GM12864 (cell line): ENCODE measurements at regions not wholly inside any gene's neighbourhood (a gene's known extent, or its start where the extent isn't known, plus 50 kb on each side); places are given as distances from the start of the nearest gene placed in this dataset.

Experiments used
- DNase-seq: peaks from one replicate; pipeline ENCODE4 v3.0.0-alpha.2; 2011; ENCODE audit warnings: low read depth
- H3K4me3 ChIP-seq: 2 replicates; pipeline ENCODE4 v1.5.1; 2011; ENCODE audit warnings: mild to moderate bottlenecking, low read depth, low read length, control low read depth
- TF ChIP-seq, protein P1 (sequence below): IDR thresholded peaks from 2 replicates; pipeline ENCODE4 v1.5.1; 2011; ENCODE audit warnings: low read depth, mild to moderate bottlenecking, moderate library complexity, low read length, control low read depth, inconsistent platforms; ENCODE audit errors: missing control alignments

DNA sequence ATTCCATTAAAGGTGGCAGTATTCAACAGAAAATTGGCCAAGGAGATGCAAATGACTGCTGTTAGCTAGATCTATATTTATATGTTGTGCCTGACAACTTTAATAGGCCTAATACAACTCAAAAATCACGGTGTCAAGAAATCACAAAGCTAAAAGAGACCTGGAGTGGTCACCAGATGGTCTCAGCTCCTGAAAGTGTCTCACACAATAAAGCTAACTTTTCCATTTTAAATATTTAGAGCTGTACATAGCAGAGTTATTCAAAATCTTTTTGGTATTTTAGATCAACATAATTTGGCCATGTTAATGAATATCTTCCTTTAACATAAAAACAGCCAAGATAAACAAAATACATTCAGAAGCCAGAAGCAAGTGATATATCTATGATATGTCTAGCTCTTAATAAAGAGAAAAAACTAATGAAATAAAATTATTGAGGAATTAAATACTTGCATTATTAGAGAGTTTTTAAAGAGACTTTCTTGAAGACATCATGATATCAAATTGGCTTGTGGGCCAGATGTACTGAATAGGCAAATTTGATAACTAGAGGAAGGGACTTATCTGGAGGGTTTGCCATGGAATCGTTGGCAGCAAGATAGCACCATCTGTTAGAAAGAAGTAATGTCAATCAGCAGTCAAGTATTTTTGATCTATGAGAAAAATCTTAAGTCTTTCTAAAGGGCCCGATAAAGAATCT, 84.9 kb upstream of the SCAF8 start:
- no peak for DNase-seq
- TF ChIP-seq, protein P1, sequence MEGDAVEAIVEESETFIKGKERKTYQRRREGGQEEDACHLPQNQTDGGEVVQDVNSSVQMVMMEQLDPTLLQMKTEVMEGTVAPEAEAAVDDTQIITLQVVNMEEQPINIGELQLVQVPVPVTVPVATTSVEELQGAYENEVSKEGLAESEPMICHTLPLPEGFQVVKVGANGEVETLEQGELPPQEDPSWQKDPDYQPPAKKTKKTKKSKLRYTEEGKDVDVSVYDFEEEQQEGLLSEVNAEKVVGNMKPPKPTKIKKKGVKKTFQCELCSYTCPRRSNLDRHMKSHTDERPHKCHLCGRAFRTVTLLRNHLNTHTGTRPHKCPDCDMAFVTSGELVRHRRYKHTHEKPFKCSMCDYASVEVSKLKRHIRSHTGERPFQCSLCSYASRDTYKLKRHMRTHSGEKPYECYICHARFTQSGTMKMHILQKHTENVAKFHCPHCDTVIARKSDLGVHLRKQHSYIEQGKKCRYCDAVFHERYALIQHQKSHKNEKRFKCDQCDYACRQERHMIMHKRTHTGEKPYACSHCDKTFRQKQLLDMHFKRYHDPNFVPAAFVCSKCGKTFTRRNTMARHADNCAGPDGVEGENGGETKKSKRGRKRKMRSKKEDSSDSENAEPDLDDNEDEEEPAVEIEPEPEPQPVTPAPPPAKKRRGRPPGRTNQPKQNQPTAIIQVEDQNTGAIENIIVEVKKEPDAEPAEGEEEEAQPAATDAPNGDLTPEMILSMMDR, result no peak
- no peak overlapping the region for H3K4me3 ChIP-seq

DNA sequence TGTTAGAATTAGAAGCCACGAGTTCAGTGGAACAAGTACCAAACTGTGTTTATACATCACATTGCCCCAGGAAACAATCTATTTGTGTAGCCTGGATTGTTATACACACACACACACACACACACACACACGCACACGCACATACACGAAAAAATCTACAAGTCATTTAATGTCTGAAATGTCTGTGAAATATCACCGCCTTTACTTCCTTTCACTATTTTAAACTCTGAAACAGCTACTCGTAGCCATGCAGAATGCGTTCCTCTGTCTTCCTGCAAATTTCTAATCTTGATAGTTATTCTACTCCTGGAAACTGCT, 84.4 kb upstream of the SCAF8 start:
- no peak overlapping the region for H3K4me3 ChIP-seq
- DNase-seq, result no peak
- TF ChIP-seq, protein P1, result no peak

DNA sequence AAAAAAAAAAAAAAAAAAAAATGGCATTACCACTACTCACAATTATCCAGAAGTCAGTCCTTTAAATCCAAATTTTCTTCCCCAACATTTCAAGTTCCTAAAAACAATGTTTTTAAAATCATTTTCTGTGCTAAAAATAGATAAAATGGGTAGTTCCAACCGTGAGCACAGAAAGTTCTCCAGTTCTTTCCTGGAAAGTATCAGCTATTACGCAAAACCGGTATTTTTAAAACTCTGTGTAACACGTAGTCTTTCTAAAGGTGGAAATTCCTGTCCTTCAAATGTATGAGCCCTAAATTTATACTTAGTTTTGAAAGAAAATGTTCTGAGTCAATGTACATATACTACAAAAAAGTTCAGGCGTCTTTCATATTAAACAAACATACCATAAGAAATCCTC, 83.5 kb upstream of the SCAF8 start:
- TF ChIP-seq, protein P1, result no peak
- no peak overlapping the region for H3K4me3 ChIP-seq
- no peak for DNase-seq

DNA sequence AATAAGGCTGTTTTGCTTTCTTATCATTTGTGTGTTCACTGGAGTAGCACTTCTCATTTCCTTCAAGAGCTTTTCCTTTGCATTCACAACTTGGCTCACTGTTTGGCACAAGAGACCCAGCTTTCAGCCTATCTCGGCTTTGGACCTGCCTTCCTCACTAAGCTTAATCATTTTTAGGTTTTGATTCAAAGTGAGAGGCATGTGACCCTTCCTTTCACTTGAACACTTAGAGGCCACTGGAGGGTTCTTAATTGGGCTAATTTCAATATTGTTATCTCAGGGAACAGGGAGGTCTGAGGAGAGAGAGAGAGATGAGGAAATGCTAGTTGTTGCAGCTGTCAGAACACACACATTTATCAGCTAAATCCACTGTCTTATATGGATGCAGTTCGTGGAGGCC, 82.9 kb upstream of the SCAF8 start:
- no peak for DNase-seq
- TF ChIP-seq, protein P1, result no peak
- no peak overlapping the region for H3K4me3 ChIP-seq

DNA sequence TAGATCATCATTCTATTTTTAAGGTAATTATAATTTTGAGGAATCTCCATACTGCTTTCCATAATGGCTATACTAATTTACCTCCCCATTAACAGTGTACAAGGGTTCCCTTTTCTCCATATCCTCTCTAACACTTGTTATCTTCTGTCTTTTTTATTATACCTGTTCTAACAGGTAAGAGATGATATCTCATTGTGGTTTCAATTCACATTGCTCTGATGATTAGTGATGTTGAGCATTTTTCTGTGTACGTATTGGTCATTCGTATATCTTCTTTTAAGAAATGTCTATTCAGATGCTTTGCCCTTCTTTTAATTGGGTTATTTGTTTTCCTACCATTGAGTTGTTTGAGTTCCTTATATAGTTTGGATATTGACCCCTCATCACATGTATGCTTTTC, 81.6 kb upstream of the SCAF8 start:
- TF ChIP-seq, protein P1, result no peak
- DNase-seq, result no peak
- no peak overlapping the region for H3K4me3 ChIP-seq

DNA sequence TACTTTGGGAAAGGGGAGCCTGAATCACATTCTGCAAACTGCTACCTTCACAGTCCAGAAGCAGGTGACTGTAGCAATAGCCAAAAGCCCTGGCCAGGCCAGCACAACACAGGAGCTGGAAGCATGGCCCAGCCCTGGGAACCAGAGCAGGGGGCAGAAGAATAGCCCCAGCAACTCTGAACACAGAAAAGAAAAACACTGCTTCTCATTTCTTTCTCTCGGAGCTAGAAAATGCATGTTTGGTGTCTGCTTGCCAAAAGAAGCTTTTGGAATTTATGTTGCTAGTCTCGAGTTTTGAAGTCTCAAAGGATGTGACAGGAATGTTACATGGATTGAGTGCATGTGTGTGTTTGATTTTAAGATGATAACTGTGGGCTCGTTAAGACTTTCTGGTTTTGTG, 79.8 kb upstream of the SCAF8 start:
- TF ChIP-seq, protein P1, result no peak
- DNase-seq, result no peak
- H3K4me3 ChIP-seq, result no peak overlapping the region

DNA sequence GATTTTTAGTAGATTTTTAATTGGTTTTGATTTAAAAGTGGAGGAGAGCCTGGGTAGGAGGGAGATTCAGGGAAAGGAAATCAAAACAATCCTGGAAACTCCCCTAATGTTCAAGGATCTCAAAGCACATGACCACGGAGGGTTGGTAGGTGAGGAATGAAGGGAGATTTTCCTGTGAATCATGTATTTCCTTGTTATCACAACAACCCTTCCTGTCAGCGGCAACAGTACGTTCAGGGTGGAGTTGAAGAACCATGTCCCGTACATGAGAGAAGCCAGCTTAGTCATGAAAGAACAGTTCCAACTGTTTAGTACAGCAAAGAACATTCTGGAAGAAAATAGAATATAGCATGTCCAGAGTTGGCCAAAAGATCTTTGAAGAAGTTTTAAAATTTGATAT, 79.4 kb upstream of the SCAF8 start:
- DNase-seq, result no peak
- TF ChIP-seq, protein P1, result no peak
- H3K4me3 ChIP-seq, result no peak overlapping the region
